CD4-positive, alpha-beta T cell (primary cell): ENCODE measurements at regions not wholly inside any gene's neighbourhood (a gene's known extent, or its start where the extent isn't known, plus 50 kb on each side); places are given as distances from the start of the nearest gene placed in this dataset.

Experiments
- ATAC-seq: fragments of 200-7000 bp; cut with Tn5 transposase; one replicate; pipeline ENCODE4 v1.10.0; 2022; ENCODE audit warnings: mild to moderate bottlenecking; ENCODE audit not compliant: poor library complexity
- CTCF ChIA-PET: fragments of 350-600 bp; sonication (Branson Sonifier 250); formaldehyde crosslinking; loops from one replicate; lab custom pipeline; 2021; ENCODE audit warnings: antibody characterized with exemption, inconsistent platforms; lab: Charles Lee
- POLR2A ChIA-PET: fragments of 350-600 bp; sonication (Branson Sonifier 250); formaldehyde crosslinking; loops from one replicate; lab custom pipeline; 2021; ENCODE audit warnings: antibody characterized with exemption, inconsistent platforms; lab: Charles Lee
- DNase-seq, 14 experiments: peaks; one replicate each; pipeline ENCODE4 v3.0.0-alpha.2; 2013 to 2020; ENCODE audit warnings: mixed read lengths in 2 of 14
- H3K27ac ChIP-seq, 2 donors: one replicate each; pipeline versions ENCODE4 v1.5.1 to v1.7.0; 2013; ENCODE audit warnings: low read length in 2 of 2, low read depth in 1 of 2, mild to moderate bottlenecking in 1 of 2
- H3K27me3 ChIP-seq, 2 experiments: 1 replicate in 1 of 2; 2 replicates in 1 of 2; pipeline versions ENCODE4 v1.6.1 to v1.7.0; 2013; ENCODE audit warnings: low read length in 2 of 2, control low read depth in 1 of 2, mild to moderate bottlenecking in 1 of 2, moderate library complexity in 1 of 2; ENCODE audit not compliant: insufficient read depth in 2 of 2, control insufficient read depth in 1 of 2
- H3K36me3 ChIP-seq: one replicate; pipeline ENCODE4 v1.6.1; 2013; ENCODE audit warnings: low read length, control low read depth; ENCODE audit not compliant: insufficient read depth
- H3K4me1 ChIP-seq: one replicate; pipeline ENCODE4 v1.6.1; 2013; ENCODE audit warnings: low read length, control low read depth; ENCODE audit not compliant: insufficient read depth
- H3K4me3 ChIP-seq: one replicate; pipeline ENCODE4 v1.5.1; 2013; ENCODE audit warnings: mild to moderate bottlenecking, low read length, moderate library complexity
- H3K9me3 ChIP-seq, 2 experiments: 1 replicate in 1 of 2; 2 replicates in 1 of 2; pipeline versions ENCODE4 v1.6.1 to v1.7.0; 2013; ENCODE audit warnings: low read length in 2 of 2, mild to moderate bottlenecking in 2 of 2, control low read depth in 1 of 2, moderate library complexity in 1 of 2; ENCODE audit not compliant: control insufficient read depth in 1 of 2, insufficient read depth in 1 of 2
- H3K27ac Mint-ChIP-seq: one replicate; pipeline ENCODE4 v1.8.0; 2020; ENCODE audit warnings: mixed read lengths
- H3K27me3 Mint-ChIP-seq: one replicate; pipeline ENCODE4 v1.8.0; 2021; ENCODE audit warnings: mixed read lengths
- H3K36me3 Mint-ChIP-seq: one replicate; pipeline ENCODE4 v1.8.0; 2021; ENCODE audit warnings: low read depth, mixed read lengths
- H3K4me1 Mint-ChIP-seq: one replicate; pipeline ENCODE4 v1.8.0; 2021; ENCODE audit warnings: low read depth, mixed read lengths
- H3K4me3 Mint-ChIP-seq: one replicate; pipeline ENCODE4 v1.8.0; 2020; ENCODE audit warnings: mild to moderate bottlenecking, mixed read lengths
- H3K9me3 Mint-ChIP-seq: one replicate; pipeline ENCODE4 v1.8.0; 2020; ENCODE audit warnings: mixed read lengths
- intact Hi-C, 2 experiments: fragments of 100-400 bp; cut with DNase I in 1 of 2; cut with micrococcal nuclease in 1 of 2; formaldehyde crosslinking; loops; one replicate each; pipeline versions ENCODE4 v1.15.1 to v1.9.0; 2023 to 2025; cut with DNase I, micrococcal nuclease
- TF ChIP-seq, protein P1 (sequence below): fragments of 200-600 bp; IDR thresholded peaks from one replicate; pipeline ENCODE4 v1.8.0; 2022; ENCODE audit warnings: antibody characterized with exemption, mild to moderate bottlenecking

DNA sequence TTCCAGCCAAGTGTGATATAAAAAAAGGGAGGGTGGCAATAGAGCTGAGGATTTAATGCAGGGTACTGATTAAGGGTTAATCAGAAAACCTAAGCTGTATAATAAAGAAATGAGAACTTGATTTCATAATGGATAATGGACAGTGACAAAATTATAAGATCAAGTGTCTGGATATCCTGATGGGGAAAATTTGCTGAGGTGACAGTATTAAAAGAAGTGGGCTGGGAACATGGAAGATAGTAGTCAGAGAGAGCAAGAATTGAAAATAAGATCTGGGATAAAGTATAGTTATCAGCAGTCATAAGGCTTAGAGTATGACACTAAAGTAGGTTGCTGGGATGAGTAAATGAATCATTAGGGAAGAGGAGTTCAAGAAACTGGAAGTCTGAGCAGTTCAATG is 627.3 kb upstream of the RGS18 start:
- Mint-ChIP-seq H3K27ac (no peak overlapping the region), H3K4me1 (no peaks in the 10 kb centered on the region), H3K27me3 (no peaks in the 10 kb centered on the region), H3K9me3 (peaks cover 16% of the 10 kb centered on the region), H3K4me3 (no peak overlapping the region), H3K36me3 (no peaks in the 10 kb centered on the region)
- TF ChIP-seq, protein P1, sequence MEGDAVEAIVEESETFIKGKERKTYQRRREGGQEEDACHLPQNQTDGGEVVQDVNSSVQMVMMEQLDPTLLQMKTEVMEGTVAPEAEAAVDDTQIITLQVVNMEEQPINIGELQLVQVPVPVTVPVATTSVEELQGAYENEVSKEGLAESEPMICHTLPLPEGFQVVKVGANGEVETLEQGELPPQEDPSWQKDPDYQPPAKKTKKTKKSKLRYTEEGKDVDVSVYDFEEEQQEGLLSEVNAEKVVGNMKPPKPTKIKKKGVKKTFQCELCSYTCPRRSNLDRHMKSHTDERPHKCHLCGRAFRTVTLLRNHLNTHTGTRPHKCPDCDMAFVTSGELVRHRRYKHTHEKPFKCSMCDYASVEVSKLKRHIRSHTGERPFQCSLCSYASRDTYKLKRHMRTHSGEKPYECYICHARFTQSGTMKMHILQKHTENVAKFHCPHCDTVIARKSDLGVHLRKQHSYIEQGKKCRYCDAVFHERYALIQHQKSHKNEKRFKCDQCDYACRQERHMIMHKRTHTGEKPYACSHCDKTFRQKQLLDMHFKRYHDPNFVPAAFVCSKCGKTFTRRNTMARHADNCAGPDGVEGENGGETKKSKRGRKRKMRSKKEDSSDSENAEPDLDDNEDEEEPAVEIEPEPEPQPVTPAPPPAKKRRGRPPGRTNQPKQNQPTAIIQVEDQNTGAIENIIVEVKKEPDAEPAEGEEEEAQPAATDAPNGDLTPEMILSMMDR = no peak
- Histone ChIP-seq H3K4me1 (no peaks in the 10 kb centered on the region), H3K27me3 (no peaks in the 10 kb centered on the region), H3K27ac (no peak overlapping the region), H3K36me3 (no peaks in the 10 kb centered on the region), H3K9me3 (peaks cover 3 to 5% of the 10 kb centered on the region in 2 experiments), H3K4me3 (no peak overlapping the region)
- ChIA-PET POLR2A (no interaction called here), CTCF (no interaction called here)
- DNase-seq = no peak
- intact Hi-C loops = no loop called here
- no peak for ATAC-seq

DNA sequence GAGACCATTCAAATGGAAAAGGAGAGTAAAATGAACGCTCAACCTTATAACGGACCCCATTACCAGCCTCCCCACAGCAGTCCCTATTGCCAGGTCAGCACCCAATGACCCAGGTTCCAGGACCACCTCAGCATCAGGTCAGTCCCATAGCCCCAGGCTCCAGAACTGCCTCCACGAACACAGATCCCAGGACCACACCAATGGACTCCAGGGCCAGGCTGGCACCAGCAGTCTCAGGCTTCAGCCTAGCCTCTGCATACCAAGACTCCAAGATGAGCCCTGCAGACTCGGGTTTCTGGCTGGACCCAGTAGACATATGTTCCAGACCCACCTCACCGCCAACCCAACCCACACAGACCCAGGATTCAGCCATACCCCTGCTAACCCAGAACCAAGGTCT is 625.0 kb upstream of the RGS18 start:
- H3K27me3 Mint-ChIP-seq = no peaks in the 10 kb centered on the region

DNA sequence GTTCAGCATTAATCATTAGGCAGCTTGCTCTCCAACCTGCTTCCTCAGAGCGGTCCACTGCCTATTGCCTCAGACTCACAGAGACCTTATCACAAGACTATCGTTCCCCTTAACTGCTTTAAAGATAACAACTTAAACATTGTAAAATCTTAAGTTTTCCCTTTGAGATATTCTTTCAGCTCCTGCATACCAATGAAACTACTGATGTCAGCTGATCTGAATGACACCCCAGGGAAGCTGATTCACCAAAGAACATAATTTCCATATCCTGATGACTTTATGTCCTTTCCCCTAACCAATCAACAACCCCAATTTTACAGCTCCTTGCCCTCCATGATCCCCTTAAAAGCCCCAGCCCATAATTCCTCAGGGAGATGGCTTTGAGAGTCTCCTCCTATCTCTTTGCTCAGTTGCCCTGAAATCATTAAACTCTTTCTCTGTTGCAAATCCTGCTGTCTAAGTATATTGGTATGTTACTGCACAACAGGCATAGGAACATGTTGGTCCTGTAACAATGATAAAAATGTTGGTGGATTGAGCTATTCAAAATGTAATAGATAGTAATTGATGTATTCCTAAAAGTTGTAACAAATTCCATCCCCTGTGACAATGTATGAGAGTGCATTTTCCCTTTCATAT is 621.4 kb upstream of the RGS18 start:
- no peaks in the 10 kb centered on the region for H3K36me3 ChIP-seq
- H3K27me3 Mint-ChIP-seq = no peaks in the 10 kb centered on the region
- H3K27ac ChIP-seq = no peak overlapping the region
- H3K27ac Mint-ChIP-seq = no peak overlapping the region
- H3K4me1 Mint-ChIP-seq = no peaks in the 10 kb centered on the region
- H3K4me3 ChIP-seq = no peak overlapping the region
- ATAC-seq (no peak), DNase-seq (no peak)
- H3K4me3 Mint-ChIP-seq = no peak overlapping the region
- TF ChIP-seq, protein P1 = no peak
- H3K9me3 ChIP-seq = peaks cover 0 to 5% of the 10 kb centered on the region in 2 experiments
- no peaks in the 10 kb centered on the region for H3K27me3 ChIP-seq
- CTCF ChIA-PET = no interaction called here
- no peaks in the 10 kb centered on the region for H3K4me1 ChIP-seq
- peaks cover 8% of the 10 kb centered on the region for H3K9me3 Mint-ChIP-seq
- intact Hi-C loops = no loop called here
- H3K36me3 Mint-ChIP-seq = no peaks in the 10 kb centered on the region
- POLR2A ChIA-PET = no interaction called here

More for the DNA sequence above, 625.0 kb upstream of the RGS18 start:
- ATAC-seq (no peak), DNase-seq (no peak)
- Histone ChIP-seq H3K4me3 (no peak overlapping the region), H3K4me1 (no peaks in the 10 kb centered on the region), H3K27me3 (no peaks in the 10 kb centered on the region), H3K9me3 (peaks cover 3 to 5% of the 10 kb centered on the region in 2 experiments), H3K27ac (no peak overlapping the region), H3K36me3 (no peaks in the 10 kb centered on the region)
- Mint-ChIP-seq H3K9me3 (peaks cover 13% of the 10 kb centered on the region), H3K36me3 (no peaks in the 10 kb centered on the region), H3K4me1 (no peaks in the 10 kb centered on the region), H3K27ac (no peak overlapping the region), H3K4me3 (no peak overlapping the region)
- CTCF ChIA-PET = no interaction called here
- TF ChIP-seq, protein P1 = no peak
- intact Hi-C loops = no loop called here
- POLR2A ChIA-PET = no interaction called here
